Activated CD4-positive, alpha-beta T cell treated with anti-CD3 and anti-CD28 coated beads, Interleukin-2, amount 50 U/mL, for 1 hour (primary cell): ENCODE measurements at regions not wholly inside any gene's neighbourhood (a gene's known extent, or its start where the extent isn't known, plus 50 kb on each side); places are given as distances from the start of the nearest gene placed in this dataset.
"Not testable (repeated sequence)": the region's sequence is repeated elsewhere in the genome, so short reads cannot be mapped to it uniquely, and the experiment has no call there.

Experiments
- DNase-seq: peaks from one replicate; pipeline ENCODE4 v3.0.0-alpha.2; 2020

DNA sequence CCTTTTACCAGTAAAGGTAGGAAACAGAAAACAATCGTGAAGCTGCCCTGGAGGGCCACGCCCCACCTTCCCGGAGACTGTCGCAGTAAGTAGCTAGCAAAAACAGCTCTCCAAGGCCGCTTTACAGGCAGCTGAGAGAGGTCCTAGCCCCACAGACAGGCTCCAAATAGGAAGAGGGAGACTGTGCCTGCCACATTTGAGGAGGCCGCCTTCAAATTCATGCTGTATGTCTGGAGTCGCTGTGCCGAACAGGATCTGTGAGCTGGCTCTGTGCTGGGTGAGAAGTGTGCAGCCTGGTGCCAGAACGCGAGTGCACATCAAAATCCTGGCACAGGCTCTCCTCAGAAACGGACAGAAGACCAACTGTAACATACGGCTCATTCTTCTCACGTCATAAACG is 582.2 kb downstream of the CETN3 start:
- DNase-seq, result no peak

DNA sequence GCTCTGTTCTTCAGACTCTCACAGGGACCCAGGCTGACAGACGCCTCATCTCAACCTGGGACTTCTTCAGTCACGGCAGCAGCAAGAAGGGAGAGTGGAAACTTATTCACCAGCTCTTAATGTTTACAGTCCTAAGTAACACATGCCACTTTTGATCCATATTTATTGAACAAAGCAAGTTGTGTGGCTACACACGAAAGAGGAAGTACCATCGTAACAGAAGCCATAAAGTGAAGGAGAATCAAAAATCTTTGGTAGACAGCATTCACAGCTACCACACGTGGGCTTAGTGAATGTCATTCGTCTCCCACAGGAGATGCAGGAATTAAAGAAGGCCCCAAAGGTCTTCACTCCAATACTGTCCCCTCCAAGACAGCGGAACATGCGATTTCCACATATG is 582.6 kb downstream of the CETN3 start:
- no peak for DNase-seq

DNA sequence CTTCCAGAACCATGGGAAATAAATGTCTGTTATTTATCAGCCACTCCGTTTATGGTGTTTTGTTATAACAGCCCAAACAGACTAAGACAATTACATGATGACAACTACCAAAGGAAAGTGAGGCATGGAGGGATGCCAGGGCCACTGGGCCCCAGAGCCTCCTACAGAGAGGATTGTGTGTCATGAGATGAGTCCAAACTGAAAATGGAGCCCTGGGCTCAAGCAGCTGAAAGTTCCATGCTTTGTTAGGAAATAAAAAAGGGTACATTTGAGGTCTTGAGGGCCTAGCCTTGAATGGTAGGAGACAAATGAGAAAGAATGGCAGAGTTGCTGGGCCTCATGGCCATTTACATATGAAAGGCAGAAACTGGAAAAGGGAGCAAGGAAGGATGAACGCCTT is 586.5 kb downstream of the CETN3 start:
- no peak for DNase-seq

DNA sequence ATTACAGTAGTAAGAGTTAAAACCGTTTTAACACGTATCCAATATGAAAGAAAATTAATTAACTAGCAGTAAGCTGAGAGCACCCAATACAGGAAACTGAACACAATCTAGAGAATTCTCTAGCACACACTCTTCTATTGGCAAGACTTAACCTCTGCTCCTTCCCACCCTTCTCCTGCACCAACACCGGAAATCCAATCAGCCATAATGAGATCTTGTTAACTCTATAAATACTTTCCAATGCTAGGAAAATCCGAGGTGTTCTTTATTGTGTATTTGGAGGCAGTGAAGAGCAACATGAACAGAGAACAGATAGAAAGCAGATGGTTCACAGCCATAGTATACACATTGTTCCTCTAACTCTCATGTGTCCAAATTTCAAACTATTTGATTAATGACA is 591.7 kb downstream of the CETN3 start:
- DNase-seq, result no peak

DNA sequence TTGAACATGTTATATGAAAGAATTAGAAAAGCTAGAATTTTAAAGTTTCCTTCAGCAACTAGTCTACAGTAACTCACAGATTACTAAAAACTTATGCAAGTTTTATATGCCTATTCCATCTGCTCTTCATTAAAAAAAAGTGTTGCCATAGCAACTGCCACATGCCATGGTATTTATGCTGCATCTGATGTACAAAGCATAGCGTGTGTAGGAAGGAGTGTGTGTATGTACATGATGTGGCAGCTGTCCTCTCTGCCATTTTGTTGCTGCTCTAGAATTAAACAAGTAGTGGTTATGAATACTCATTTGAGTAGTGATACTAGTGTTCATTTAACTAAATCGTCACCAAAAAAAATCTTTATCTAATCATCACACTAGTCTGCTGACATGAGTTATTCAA is 593.5 kb downstream of the CETN3 start:
- DNase-seq, result no peak

DNA sequence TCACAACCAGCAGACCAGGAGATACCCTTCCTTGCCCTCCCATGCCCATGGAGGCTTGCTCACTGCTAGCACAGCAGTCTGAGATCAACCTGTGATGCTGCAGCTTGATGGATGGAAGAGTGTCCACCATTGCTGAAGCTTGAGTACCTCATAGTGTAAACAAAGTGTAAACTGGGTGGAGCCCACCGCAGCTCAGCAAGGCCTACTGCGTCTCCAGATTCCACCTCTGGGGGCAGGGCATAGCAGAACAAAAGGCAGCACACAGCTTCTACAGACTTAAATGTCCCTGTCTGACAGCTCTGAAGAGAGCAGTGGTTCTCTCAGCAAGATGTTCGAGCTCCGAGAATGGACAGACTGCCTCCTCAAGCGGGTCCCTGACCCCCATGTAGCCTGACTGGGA is 608.8 kb downstream of the CETN3 start:
- not testable (repeated sequence) for DNase-seq

DNA sequence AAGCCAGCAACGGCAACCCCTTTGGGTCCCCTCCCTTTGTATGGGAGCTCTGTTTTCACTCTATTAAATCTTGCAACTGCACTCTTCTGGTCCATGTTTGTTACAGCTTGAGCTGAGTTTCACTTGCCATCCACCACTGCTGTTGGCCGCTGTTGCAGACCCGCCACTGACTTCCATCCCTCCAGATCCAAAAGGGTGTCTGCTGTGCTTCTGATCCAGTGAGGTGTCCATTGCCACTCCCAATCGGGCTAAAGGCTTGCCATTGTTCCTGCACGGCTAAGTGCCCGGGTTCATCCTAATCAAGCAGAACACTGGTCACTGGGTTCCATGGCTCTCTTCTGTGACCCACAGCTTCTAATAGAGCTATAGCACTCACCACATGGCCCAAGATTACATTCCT is 615.1 kb downstream of the CETN3 start:
- not testable (repeated sequence) for DNase-seq

DNA sequence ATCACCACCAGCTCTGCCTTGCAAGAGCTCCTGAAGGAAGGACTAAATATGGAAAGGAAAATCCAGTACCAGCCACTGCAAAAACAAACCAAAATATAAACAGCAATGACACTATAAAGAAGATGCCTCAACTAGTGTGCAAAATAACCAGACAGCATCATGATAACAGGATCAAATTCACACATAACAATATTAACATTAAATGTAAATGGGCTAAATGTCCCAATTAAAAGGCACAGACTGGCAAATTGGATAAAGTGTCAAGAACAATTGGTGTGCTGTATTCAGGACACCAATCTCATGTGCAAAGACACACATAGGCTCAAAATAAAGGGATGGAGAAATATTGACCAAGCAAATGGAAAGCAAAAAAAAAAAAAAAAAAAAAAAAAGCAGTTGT is 629.8 kb downstream of the CETN3 start:
- not testable (repeated sequence) for DNase-seq

DNA sequence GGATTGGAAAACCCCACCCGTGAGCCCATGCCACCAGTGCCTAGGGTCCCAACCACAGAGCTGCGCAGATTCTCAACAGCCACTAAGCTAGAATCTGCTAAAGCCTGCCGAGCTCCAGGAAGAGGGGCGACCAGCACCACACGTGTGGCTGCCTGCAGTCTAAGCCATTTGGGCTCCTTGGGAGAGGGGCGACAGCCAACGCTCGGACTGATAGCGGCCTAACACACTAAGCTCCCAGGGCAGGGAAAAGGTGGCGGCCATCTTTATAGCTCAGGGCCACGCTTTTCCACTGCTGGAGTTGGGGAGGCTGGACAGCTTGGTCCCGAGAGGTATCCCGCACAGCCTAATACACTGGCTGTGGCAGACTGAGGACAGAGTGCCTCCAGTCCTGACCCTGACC is 631.8 kb downstream of the CETN3 start:
- no peak for DNase-seq

DNA sequence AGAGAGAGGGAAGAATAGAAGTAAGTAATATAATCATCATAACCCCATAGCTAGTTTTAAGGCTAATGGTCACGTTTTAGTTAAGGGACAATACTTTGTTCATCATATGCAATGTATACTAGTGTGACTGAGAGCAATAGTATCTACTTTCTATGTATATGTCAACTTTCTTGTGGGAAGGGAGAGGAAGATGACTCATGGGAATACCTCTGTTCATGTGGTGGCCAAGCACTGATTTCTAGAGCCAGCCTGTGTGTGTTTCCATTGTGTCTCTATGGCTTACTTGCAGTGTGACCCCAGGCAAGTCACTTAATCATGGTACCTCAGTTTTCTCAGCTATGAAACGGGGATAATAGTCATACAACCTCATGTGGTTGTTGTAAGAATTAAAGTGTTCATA is 639.6 kb downstream of the CETN3 start:
- no peak for DNase-seq

DNA sequence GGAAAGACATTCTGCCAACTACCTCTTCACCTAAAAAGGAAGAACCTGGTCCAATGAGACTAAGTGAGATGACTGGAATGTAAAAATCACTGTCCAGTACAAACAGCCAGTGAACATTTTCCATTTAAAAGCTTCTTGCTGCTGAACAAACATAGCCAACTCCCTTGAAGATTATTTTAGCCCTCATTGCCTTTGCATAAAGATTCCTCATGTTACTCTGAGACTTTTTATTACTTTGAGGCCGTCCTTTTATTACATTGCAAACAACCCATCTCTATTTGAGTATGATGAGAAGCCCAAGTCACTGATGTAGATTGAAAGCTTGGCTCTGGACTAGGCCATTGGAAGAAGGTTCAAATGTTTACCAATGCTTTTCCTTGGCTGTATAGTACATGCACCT is 649.8 kb downstream of the CETN3 start:
- no peak for DNase-seq

DNA sequence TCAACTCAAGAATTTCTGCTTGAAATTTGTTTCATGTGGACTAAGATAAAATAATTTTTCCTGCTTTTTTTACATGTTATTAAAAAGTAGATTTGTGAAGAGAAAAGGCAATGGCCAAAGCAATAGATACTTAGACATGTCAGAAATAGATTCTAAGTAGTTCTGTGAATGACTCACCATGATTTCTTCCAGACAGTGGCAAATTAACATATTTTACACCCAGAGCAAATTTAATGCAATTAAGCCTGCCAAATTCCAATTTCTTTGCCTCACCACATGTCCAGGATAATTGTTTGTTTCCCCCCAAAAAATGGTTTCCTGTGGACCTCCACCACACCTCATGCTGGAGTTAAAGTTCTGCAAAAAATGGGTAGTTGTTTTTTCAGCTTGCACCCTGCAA is 651.4 kb downstream of the CETN3 start:
- no peak for DNase-seq

DNA sequence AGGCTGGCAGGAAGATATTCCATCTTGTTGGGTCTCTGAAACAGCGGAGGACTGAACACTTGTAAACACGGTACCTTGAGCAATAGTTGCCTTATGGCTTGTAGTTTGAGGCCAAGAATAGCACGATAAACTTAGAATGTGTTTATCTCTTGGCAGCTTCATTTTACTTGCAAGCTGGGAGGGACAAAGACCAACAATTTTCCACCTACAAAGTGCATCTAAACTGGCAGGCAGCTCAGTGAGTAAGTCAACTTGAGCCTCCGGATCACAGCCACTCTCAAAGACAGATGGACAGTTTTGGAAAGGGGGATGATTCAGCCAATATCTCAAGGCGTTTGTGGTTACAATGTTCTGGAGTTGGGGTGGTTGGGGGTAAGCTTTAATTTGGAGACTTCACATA is 652.6 kb downstream of the CETN3 start:
- no peak for DNase-seq

DNA sequence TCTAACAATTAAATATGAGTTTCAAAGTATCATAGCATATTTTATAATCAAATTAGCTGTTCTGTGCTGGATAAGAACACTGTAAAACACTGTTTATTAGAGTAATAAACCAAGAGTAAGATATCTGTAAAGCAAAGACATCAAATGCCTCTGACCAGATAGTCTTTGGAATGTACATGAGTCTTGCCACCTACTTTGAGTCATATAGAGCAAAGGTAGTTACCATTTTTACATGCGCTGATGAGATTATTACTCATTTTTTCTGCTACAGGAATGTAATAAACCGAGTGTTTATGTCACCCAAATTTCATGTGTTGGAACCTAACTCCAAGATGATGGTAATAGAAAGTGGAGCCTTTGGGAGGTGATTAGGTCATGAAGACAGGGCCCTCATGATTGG is 654.5 kb downstream of the CETN3 start:
- DNase-seq, result no peak

DNA sequence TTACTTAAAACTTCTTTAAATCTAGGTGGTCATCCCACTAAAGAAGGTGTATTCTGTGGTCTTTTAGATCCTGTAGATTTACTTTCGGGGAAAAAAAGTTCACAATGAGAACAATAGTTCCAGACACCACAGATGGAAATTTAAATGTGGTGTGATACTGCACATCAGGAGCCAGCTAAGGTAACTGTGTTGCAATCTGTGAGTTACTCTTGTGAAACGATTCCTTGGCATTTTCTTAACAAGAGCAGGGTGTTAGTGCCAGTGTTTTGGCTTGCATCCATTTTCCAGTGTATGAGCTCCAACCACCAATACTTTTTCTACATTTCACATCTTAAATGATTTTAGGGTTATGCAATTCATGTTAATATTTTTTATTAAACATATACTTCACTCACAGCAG is 674.5 kb downstream of the CETN3 start:
- no peak for DNase-seq

DNA sequence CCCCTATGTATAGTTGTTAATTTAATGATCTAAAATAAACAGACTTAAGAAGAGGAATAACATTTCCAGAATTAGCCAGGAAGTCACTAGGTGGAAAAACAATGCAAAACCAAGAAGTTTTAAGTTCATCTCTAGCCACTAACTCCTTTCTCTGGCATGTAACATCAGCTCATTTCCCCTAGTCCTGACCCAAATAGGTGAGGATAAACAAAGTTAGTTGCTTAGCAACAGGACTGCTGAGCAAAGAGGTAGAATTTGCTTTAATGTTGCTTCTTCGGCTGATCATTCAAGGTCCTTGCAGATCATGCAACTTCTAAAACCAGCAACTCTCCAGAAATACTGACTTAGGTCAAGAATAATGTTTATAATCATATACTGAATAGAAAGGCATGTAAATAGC is 675.8 kb downstream of the CETN3 start:
- DNase-seq, result no peak

DNA sequence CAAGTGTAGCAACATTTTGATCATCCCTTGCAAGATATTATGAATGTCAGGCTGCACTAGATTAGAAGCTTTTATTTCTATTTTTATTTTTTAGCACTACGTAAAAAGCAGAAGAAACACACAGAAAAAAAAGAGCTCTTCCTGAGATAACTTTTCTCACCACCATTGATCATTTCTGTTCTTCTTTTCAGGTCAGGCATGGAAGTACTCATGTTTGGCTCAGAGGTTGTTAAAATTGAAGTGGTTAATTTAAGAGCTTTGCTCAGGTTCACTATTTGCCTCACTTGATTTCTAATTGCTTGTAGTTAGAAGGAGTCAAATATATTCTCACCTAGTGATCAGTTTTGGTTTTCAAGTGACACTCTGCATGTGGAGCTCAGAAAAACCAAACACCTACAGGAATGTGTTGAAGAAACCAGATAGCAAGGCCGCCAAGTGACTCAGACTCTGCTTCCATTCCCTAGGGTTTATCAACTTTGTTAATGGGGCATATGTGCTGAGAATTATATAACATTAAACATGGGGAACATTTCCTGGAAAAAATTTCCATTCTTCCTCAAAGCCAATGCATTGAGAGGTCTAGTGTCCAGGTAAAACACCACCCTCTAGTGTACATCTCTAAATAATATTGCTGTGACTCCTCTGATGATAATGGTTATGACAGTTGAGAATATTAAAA is 679.8 kb downstream of the CETN3 start:
- no peak for DNase-seq

DNA sequence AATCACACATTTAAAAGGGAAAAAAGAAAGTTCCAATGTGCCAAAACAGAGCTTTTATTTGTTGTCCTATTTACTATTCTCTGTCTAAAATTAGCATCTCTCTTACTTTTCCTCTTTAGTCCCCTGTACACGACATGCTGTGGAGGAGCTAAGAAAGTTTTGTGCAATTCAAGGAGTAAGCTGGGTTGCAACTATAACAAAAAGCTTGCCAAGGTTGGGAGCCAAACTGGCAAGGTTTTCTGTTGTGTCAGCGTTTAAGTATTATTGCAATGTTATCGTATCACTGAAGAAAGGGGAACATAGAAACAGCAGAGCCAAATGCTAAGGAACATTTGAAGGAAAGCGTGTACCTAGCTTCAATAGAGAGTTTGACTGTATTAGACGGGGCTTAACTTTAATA is 680.8 kb downstream of the CETN3 start:
- DNase-seq, result no peak

DNA sequence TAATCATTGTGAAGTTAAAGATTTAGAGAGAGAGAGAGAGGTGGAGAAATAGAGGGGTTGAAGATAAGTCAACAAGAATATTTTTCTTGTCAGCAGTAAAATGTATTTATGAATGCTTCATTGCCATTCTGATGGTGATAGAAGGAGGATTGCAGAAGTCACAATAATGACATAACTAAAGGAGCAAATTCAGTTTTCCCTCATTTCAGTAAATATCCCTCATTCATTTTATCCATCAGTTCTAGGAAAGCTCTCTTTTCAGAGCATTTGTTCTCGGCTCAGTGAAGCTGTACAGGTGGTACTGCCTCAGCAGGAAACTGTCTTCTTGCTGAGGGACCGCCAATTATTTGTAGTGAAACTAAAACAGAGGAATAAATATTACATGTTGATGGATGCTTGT is 681.4 kb downstream of the CETN3 start:
- DNase-seq, result no peak

DNA sequence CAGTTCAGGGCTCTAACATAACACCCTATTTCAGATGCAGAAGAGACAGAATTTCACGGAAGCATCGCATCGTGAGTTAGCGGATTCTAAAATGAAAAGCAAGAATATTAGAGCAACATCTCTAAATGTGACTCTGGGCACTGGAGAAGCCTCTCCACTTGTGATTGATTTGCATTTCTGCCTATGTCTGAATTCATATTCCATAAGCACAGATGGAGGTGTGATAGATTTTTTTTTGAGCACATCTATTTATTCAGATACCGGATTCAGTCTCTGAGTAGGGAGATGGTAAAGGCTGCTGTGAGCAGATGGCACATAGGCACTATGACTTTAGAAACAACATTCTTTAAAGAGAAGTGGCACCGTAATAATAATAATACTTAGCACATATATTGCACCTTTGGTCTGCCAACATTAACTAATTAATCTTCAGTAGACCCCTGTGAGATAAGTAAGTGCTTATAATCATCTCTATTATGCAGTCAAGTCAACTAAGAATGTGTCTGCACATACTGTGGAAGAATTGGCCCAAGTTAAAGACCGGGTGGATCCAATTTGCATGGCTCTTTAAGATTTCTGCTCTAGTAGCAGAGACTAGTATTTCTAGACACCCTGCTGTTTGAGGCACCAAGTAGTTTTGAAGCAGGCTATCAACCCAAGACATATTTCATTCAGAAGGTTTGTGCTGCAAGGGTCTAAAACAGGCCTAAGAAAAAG is 685.0 kb downstream of the CETN3 start:
- no peak for DNase-seq

DNA sequence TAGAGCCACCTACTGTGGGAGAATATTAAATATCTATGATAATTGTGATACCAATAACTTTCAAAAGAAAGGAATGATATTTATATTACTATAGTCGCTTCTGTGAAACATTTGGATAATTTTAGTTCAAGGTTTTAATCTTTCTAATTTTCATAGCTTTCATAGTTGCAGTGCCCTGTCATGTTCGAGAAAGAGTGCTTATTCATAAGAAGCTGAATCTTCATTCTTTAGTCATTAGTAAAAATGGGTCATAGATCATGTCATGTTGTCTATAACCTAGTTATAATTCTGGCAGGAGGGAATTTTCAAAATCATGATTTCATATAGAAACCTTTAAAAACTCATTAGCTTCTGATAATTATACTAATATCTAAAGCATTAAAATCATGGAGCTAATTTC is 685.6 kb downstream of the CETN3 start:
- DNase-seq, result no peak

DNA sequence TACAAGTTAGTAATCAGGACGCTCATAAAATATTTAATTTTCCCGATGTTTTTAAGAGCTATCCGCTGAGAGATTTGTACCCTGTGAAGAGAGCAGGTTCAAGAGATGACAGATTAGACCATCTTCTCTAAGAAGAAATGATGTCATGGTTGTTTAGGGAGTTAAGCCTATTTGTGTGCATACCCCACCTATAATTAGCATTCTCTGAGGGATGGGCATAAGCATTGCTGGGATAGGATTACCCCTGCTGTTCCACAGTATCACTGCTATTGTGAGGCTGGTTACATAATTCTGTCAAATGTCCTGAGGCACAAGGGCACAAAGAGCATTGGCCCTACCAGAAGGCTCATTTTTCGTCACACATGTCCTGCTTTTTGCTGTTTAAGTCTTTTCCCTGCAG is 687.0 kb downstream of the CETN3 start:
- DNase-seq, result no peak

DNA sequence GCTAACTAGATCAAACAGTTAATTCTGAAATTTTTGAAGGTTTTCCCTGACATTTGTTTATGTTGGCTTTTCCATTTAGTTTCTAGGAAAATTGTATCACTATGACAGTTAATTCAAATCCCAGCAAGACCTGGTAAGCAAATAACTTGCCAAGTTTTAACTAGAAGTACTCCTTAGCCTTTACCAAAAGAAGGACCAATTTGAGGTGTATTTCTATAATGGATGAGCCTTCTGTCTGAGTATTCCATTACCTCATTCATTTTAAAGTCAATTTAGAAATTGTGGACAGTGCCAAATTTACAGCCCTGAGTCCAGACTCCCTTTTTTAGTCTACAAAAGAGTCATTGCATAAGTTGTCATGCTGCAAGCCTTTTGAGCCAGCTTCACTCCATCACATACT is 687.6 kb downstream of the CETN3 start:
- no peak for DNase-seq

DNA sequence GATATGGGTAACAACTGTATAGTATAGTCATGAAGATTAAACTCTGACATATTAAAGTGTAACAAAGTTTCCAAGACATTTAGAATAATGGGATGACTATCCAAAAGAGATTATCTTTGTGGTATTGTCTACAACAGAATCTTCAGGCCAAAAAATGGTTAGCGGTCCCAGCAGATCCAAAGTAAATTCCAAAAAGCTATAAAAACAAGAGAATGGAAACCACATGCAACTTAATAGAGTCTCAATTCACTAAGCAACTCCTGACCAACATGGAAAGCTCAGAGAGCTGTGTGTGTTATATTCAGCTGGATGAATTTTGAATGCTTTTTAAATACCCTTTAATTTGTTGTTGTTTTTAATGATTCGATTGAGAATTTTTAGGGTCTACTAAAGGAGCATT is 688.2 kb downstream of the CETN3 start:
- no peak for DNase-seq

DNA sequence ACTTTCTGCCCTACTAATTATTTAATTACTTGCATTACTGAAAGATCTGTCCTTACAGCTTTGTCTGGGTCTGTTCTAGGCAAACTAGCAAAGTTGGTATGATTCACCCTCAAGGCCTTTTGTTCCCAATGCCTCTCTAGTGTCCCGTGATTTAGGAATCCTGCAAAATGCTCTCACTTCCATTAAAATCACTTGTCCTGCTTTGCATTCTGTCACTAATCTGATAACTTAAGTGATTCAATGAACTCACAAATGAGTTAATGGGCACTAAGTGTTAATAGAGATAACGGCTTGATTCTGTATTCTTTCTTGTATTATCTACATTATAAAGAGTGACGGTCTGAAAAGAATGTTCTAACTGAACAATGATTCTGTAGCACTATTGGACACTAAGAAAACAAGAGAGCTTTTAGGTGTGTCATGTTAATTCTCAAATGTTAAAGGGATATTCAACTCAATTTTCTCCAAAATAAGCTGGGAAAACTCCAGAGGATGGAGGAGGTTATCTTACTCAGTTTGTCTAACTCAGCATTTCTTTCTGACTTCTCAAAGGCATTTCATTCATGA is 697.3 kb downstream of the CETN3 start:
- no peak for DNase-seq
